Gastroesophageal sphincter (tissue), 4 donors: ENCODE measurements at regions not wholly inside any gene's neighbourhood (a gene's known extent, or its start where the extent isn't known, plus 50 kb on each side); places are given as distances from the start of the nearest gene placed in this dataset.

ENCODE experiments used
- ATAC-seq: fragments of 150-250 bp; one replicate; pipeline ENCODE4 v1.9.1; 2016; ENCODE audit warnings: mild to moderate bottlenecking, moderate library complexity
- H3K27ac ChIP-seq, 4 donors: fragments of 200-600 bp; sonication (generic) in 3 of 4; 1 replicate in 3 of 4; 2 replicates in 1 of 4; pipeline ENCODE4 v1.5.1; 2016 to 2019
- H3K27me3 ChIP-seq: fragments of 200-600 bp; sonication (generic); one replicate; pipeline ENCODE4 v1.5.1; 2019
- H3K36me3 ChIP-seq, 2 donors: fragments of 200-600 bp; sonication (generic); one replicate each; pipeline ENCODE4 v1.5.1; 2019; ENCODE audit warnings: control low read depth in 1 of 2
- H3K4me1 ChIP-seq, 3 donors: fragments of 200-600 bp; sonication (generic); 1 replicate in 2 of 3; 2 replicates in 1 of 3; pipeline ENCODE4 v1.5.1; 2016 to 2019; ENCODE audit warnings: control low read depth in 2 of 3
- H3K4me3 ChIP-seq, 2 donors: fragments of 200-600 bp; sonication (generic); one replicate each; pipeline ENCODE4 v1.5.1; 2019; ENCODE audit warnings: mild to moderate bottlenecking in 1 of 2, moderate library complexity in 1 of 2
- H3K9me3 ChIP-seq, 3 donors: fragments of 200-600 bp; sonication (generic); one replicate each; pipeline ENCODE4 v1.5.1; 2017 to 2019; ENCODE audit warnings: control low read depth in 2 of 3
- EP300 ChIP-seq: sonication (generic); formaldehyde crosslinking; IDR thresholded peaks from one replicate; pipeline ENCODE4 v1.6.1; 2017; ENCODE audit warnings: antibody characterized with exemption, mild to moderate bottlenecking
- POLR2A ChIP-seq, 2 donors: fragments of 450-650 bp; IDR thresholded peaks; one replicate each; pipeline ENCODE4 v1.6.1; 2017; ENCODE audit warnings: antibody characterized with exemption in 2 of 2, mild to moderate bottlenecking in 2 of 2, moderate library complexity in 1 of 2
- POLR2AphosphoS5 ChIP-seq: sonication (generic); formaldehyde crosslinking; IDR thresholded peaks from one replicate; pipeline ENCODE4 v1.6.1; 2017; ENCODE audit warnings: antibody characterized with exemption
- WGBS, 2 donors: methylation state at CpG; one replicate each; pipeline ENCODE4 v1.1.5; 2018; ENCODE audit warnings: low coverage in 1 of 2; 5-methylcytosine and 5-hydroxymethylcytosine counted together
- TF ChIP-seq, protein P1 (sequence below), 4 experiments: fragments of 200-600 bp in 2 of 4; fragments of 450-650 bp in 2 of 4; sonication (generic) in 1 of 4; IDR thresholded peaks; one replicate each; pipeline ENCODE4 v1.5.1; 2017 to 2019; ENCODE audit warnings: antibody characterized with exemption in 4 of 4, mild to moderate bottlenecking in 2 of 4, moderate library complexity in 2 of 4

DNA sequence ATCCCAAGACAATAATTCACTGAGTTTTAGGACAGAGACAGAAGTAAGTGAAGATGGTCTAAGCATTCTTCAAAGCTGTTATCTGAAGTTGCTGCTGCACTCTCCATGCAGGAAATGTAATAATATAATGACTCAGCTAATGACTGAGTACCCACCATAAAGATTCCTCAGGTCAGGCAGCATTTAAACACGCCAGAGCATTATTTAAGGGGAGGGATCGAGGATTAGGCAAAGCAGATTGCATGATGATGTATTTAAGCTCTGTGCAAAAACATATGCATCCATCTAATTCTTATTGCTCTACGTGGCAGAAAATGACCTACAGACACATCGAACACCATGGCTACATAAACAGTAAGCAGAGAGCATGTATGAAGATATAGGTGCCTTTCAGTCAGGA, 216.4 kb downstream of the UNC5CL start:
- peaks cover 9% of the 10 kb centered on the region for H3K27me3 ChIP-seq
- H3K36me3 ChIP-seq: no peaks in the 10 kb centered on the region
- no peak for TF ChIP-seq EP300
- TF ChIP-seq POLR2A (IDR thresholded peaks at IDR 0.05): no peak
- TF ChIP-seq, protein P1, sequence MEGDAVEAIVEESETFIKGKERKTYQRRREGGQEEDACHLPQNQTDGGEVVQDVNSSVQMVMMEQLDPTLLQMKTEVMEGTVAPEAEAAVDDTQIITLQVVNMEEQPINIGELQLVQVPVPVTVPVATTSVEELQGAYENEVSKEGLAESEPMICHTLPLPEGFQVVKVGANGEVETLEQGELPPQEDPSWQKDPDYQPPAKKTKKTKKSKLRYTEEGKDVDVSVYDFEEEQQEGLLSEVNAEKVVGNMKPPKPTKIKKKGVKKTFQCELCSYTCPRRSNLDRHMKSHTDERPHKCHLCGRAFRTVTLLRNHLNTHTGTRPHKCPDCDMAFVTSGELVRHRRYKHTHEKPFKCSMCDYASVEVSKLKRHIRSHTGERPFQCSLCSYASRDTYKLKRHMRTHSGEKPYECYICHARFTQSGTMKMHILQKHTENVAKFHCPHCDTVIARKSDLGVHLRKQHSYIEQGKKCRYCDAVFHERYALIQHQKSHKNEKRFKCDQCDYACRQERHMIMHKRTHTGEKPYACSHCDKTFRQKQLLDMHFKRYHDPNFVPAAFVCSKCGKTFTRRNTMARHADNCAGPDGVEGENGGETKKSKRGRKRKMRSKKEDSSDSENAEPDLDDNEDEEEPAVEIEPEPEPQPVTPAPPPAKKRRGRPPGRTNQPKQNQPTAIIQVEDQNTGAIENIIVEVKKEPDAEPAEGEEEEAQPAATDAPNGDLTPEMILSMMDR (IDR thresholded peaks at IDR 0.05): no peak
- no peak for TF ChIP-seq POLR2AphosphoS5
- no peaks in the 10 kb centered on the region for H3K9me3 ChIP-seq
- H3K4me1 ChIP-seq: no peaks in the 10 kb centered on the region
- H3K4me3 ChIP-seq: no peak overlapping the region
- 47 to 69% methylated on average over 4 of the region's 4 CpGs for WGBS, 2 donors
- H3K27ac ChIP-seq: no peak overlapping the region
- ATAC-seq: no peak

DNA sequence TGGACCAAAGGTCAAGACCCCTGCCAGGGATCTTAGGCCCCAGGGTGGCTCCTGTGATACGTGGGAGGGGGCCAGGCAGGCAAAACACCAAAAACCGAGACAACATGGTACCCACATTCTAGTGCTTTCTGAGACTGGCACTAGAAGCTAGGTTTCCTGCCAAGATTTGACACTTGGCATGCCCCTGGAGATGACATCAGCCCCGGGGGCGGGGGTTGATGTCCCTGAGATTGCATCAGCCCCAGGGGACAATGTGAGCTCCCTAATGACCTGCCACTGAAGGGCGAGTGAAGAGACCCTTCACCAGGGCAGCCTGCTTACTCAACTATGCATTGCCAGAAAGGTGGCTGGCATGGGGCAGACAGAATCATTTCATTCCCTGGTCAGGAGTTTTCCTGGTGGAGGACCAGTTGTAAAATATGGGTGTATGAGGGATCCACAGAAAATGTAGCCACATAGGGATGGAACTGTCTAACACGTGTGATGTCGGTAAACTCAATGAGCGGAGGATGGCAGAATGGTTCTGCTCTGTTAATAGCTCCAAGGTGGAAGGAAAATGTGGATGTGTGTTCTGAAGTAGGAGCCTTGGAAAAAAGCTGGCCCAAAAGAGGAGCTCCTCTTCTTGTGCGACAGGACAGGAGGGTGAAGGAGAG, 219.7 kb downstream of the UNC5CL start:
- peaks cover 9% of the 10 kb centered on the region for H3K27me3 ChIP-seq
- TF ChIP-seq, protein P1 (IDR thresholded peaks at IDR 0.05): no peak
- no peak for TF ChIP-seq POLR2AphosphoS5
- no peak for TF ChIP-seq POLR2A (IDR thresholded peaks at IDR 0.05)
- TF ChIP-seq EP300: no peak
- no peak for ATAC-seq
- no peaks in the 10 kb centered on the region for H3K36me3 ChIP-seq
- 85 to 100% methylated on average over 1 to 6 of the region's 9 CpGs for WGBS, 2 donors
- no peaks in the 10 kb centered on the region for H3K4me1 ChIP-seq
- H3K9me3 ChIP-seq: no peaks in the 10 kb centered on the region
- H3K4me3 ChIP-seq: no peak overlapping the region
- no peak overlapping the region for H3K27ac ChIP-seq

DNA sequence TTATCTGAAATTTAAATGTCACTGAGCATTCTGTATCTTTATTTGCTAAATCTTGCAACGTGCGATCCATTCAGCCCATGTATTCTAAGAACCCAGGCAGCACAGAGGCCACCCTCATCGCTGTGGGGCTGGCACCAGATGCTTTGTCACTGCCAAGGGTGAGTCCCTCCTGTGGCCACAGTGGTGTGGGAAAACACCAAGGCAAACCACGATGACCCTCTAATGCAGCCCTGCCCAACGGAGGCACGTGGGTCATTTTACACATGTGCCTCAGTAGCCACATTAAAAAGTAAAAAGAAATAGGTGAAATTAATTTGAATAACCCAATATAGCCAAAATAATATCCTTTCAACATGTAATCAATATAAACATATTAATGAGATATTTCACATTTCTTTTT, 221.7 kb downstream of the UNC5CL start:
- WGBS, 2 donors: 89 to 91% methylated on average over 3 to 5 of the region's 6 CpGs
- no peak overlapping the region for H3K27ac ChIP-seq
- H3K27me3 ChIP-seq: no peaks in the 10 kb centered on the region
- H3K9me3 ChIP-seq: no peaks in the 10 kb centered on the region
- no peaks in the 10 kb centered on the region for H3K36me3 ChIP-seq
- ATAC-seq: no peak
- H3K4me3 ChIP-seq: no peak overlapping the region
- H3K4me1 ChIP-seq: no peaks in the 10 kb centered on the region
- TF ChIP-seq, protein P1 (IDR thresholded peaks at IDR 0.05): no peak
- no peak for TF ChIP-seq POLR2AphosphoS5
- TF ChIP-seq POLR2A (IDR thresholded peaks at IDR 0.05): no peak
- no peak for TF ChIP-seq EP300

DNA sequence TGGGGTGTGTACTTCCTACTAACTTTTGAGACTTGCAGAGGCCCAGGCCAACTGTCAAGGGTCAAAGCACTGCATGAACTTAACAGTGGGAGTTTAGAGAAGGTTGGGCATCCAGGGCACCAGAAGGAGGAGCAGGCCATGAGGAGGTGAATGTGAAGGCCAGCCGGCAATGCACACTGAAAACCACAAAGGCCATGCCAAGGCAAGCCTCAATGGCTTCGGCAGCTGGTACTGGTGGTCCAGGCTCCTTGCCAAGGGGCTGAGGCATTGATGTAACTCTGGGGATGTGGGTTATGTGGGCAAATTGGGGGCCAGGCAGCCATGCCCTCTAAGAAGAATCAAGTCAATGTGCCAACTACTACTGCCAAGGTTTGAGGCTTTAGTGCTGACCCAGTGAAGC, 222.4 kb downstream of the UNC5CL start:
- H3K36me3 ChIP-seq: no peaks in the 10 kb centered on the region
- H3K9me3 ChIP-seq: no peaks in the 10 kb centered on the region
- H3K4me1 ChIP-seq: no peaks in the 10 kb centered on the region
- H3K4me3 ChIP-seq: no peak overlapping the region
- H3K27me3 ChIP-seq: no peaks in the 10 kb centered on the region
- H3K27ac ChIP-seq: no peak overlapping the region
- TF ChIP-seq EP300: no peak
- TF ChIP-seq POLR2AphosphoS5: no peak
- TF ChIP-seq, protein P1 (IDR thresholded peaks at IDR 0.05): no peak
- no peak for TF ChIP-seq POLR2A (IDR thresholded peaks at IDR 0.05)
- 92 to 100% methylated on average over 1 to 2 of the region's 2 CpGs for WGBS, 2 donors
- no peak for ATAC-seq

DNA sequence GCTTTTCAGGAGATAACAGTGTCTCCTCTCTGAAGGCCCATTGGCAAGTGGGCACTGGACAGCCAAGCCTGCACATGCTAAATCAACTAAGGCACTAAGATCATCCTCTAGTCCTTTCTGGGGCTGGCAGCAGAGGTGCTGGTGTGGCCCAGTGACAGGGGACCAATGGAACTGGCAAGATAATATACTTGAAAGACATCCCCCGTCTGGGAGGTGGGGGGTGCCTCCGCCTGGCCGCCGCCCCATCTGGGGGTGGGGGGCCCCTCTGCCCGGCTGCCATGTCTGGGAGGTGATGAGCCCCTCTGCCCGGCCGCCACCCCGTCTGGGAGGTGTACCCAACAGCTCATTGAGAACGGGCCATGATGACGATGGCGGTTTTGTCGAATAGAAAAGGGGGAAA, 223.3 kb downstream of the UNC5CL start:
- no peak overlapping the region for H3K4me3 ChIP-seq
- H3K9me3 ChIP-seq: no peaks in the 10 kb centered on the region
- H3K27me3 ChIP-seq: no peaks in the 10 kb centered on the region
- ATAC-seq: no peak
- WGBS, 2 donors: 96% methylated on average over 4 of the region's 12 CpGs; no CpG with 5 or more reads in 1 of the 2 donors
- no peak overlapping the region for H3K27ac ChIP-seq
- no peaks in the 10 kb centered on the region for H3K4me1 ChIP-seq
- H3K36me3 ChIP-seq: no peaks in the 10 kb centered on the region
- no peak for TF ChIP-seq POLR2AphosphoS5
- TF ChIP-seq EP300: no peak
- TF ChIP-seq, protein P1 (IDR thresholded peaks at IDR 0.05): no peak
- no peak for TF ChIP-seq POLR2A (IDR thresholded peaks at IDR 0.05)
